Fibroblast of skin of abdomen (primary cell): ENCODE measurements at regions not wholly inside any gene's neighbourhood (a gene's known extent, or its start where the extent isn't known, plus 50 kb on each side); places are given as distances from the start of the nearest gene placed in this dataset.
A peak's percentile ranks its signal among the peaks of the same experiment; 100 is the strongest.
"Not testable (repeated sequence)": the region's sequence is repeated elsewhere in the genome, so short reads cannot be mapped to it uniquely, and the experiment has no call there.

Experiments used
- DNase-seq: peaks from one replicate; pipeline ENCODE4 v3.0.0-alpha.2; 2013

DNA sequence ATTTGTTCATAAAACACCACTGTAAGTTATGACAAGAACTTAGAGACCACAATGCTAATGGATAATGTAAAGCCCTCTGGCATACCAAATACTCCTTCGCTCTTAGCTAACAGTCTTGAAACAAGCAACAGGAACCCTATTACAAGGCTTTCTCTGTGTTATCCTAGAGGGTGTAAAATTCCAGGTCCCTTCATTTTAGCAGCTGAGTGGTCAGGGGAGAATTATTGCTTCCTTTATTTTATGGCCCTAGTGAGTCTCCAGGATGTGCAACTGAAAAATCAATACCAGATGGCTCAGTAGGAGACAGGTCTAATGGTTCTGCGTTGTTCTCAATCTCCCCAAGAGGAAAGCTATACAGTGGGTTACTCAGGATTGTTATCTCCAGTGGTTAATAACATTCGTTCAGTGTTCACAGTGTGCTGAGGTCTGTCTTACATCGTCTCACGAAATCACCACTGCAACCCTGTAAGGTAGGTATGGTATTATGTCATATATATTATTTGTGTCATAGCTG is 172.7 kb upstream of the CNOT2 start:
- DNase-seq = peak; percentile 98

DNA sequence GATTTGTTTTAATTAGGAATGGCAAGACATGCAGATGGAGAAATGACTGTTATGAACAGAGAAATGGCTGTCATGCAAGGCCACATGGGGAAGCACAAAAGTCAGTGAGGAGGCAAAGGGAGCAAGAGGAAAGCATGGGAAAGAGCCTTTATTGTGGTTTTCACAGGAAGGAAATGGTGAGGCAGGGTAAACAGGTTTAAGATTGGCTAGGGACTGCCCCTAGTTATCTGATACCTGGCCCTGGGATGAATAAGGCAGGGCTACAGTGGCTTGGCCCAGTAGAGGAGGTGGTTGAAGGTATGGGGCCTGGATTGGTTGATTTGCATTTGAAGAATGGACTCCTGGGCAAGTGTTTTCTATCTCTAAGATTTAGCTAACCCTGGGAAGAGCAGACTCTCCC is 168.7 kb upstream of the CNOT2 start:
- no peak for DNase-seq

DNA sequence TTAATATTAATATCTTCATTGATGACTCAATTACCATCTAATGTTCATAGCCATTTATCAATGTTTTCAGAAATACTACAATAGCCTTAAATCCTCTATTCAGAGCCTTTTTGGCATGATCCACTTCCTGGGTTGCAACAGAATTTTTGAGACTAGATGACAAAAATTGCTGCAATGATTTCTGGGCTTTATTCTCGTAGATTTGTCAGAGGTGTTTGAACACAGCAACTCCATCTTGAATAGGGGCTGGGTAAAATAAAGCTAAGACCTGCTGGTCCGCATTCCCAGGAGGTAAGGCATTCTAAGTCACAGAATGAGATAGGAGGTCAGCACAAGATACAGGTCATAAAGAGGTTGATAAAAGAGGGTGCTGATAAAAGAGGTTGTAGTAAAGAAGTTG is 165.8 kb upstream of the CNOT2 start:
- DNase-seq = no peak

DNA sequence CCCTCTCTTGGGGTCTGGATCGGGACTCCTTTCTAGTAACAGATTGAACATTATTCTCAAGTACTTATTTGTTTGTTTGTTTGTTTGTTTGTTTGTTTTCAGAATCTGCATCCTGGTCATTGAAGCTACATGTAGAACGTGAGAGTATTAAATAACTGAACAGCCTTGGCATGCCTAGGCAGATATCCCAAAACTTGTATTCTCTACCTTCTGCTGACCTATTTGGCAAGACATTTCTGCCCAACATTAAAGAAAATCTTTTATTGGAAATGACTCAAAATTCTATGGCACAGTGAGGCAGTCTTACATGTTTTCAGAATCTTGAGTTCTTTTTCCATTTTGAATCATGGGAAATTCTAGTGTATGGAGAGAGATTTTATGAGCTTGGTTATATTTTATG is 165.1 kb upstream of the CNOT2 start:
- no peak for DNase-seq

DNA sequence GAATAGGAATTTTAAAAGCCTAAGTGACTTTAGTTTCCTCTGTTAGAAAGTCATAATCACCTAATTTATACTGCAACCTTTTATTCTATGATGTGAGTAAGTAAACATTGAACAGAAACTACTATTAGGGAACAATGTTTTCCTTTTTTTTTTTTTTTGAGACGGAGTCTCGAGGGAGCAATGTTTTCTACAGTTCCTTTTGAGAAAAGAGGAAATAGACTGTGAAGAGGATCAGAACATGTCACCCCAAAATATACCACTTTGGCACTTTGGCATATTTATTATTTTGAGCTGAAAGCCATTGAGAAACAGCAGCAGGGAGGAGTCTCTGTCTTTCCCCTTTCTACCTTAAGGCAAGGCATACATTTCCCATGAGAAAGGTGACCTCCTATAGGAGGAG is 162.7 kb upstream of the CNOT2 start:
- no peak for DNase-seq

DNA sequence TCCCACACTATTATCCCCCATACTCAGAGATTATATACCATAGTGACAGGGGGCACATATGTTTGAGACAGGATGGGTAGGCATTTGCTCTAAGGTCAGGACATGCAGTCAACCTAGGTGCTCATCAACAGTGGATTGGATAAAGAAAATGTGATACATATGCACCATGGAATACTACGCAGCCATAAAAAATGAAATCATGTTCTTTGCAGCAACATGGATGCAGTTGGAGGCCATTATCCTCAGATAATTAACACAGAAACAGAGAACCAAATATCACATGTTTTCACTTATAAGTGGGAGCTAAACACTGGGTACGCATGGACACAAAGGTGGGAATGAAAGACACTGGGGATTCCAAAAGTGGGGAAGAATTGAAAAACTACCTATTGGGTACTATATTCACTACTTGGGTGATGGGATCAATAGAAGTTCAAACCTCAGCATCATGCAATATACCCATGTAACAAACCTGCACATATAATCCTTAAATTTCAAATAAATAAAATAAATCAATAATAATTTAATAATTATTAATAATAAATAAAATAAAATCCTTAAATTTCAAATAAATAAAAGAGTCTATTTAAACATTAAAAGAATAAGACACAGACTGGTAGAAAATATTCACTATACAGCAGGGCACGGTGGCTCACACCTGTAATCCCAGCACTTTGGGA is 160.1 kb upstream of the CNOT2 start:
- no peak for DNase-seq

DNA sequence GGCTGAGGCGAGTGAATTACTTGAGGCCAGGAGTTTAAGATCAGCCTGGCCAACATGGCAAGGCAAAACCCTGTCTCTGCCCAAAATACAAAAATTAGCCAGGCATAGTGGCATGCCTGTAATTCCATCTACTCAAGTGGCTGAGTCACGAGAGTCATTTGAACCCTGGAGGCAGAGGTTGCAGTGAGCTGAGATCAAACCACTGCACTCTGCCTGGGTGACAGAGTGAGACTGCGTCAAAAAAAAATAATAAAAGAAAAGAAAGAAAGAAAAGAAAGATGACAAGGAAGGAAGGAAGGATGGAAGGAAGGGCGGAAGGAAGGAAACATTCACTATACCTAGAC is 159.6 kb upstream of the CNOT2 start:
- DNase-seq = no peak

DNA sequence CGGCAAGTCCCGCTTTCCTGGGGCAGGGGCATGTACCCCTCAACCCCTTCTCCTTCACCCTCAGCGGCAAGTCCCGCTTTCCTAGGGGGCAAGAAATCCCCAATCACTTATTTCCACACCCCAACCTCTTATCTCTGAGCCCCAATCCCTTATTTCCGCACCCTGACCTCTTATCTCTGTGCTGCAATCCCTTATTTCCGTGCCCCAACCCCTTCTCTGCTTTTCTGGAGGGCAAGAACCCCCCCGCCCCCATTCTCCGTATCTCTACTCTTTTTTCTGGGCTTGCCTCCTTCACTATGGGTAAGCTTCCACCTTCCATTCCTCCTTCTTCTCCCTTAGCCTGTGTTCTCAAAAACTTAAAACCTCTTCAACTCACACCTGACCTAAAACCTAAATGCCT is 156.9 kb upstream of the CNOT2 start:
- not testable (repeated sequence) for DNase-seq

DNA sequence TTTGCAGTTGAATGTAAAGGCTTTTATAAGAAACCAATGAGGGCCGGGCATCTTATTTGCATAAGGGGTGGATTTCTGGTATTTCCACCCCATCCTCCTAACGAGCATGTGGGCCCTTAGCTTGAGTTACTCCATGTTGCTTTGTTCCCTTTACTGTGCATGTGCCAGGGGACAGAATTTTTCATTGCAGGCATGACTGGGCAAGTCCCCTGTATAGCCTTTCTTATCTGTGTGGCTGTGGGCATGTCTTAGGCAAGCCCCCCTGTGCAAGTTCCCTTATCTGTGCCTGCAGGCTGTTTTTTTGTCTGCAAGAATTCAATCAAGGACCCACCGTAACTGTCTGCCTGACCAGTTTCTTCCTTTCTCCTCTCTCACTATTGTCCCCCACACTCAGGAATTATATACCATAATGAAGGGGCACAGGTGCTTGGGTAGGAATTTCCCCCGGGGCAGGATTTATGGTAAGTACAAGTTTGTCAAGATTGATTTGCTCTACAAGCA is 152.2 kb upstream of the CNOT2 start:
- DNase-seq = no peak

DNA sequence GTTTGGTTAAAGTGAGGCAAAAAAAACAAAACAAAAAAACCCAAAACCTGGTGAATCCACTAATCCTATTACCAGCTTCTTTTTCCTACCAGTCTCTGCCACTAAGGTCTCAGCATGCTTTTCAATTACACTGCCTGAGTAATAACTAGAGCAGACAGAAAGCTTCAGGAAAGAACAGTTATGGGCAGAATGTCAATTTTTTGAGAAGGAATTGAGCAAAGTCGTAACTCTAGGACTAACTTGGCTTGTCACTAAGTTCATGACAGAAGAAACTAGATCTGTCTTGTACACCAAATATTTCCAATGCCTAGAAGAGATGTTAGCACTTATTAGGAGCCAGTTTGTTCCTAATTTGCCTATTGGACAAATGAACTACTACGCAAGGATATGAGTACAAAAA is 148.8 kb upstream of the CNOT2 start:
- peak; percentile 6 for DNase-seq

DNA sequence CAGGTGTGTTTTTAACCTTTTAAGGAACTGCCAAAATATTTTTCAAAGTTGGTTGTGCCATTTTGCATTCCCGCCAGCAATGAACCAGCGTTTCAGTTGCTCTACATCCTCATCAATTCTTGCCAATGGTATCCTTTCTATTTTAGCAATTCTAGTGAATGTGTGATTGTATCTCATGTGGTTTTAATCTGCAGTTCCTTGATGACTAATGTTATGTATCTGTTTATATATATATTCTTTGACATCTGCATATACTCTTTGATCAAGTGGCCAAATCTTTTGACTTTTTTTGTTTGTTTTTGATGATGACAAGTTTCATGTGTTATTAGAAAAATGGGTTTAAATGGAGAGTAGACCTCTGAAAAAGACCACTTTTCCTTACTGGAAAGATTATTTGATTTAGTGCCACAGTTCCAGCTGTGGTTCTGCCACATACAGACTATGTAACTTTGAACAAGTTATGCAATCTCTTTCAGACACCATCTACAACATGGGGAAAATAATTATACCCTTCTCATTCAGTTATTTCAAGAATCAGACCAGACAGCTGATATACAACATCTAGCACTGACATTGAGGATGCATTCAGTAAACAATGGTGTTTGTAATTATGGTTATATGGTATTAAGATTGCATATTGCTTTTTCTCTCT is 146.3 kb upstream of the CNOT2 start:
- peak; percentile 26 for DNase-seq

DNA sequence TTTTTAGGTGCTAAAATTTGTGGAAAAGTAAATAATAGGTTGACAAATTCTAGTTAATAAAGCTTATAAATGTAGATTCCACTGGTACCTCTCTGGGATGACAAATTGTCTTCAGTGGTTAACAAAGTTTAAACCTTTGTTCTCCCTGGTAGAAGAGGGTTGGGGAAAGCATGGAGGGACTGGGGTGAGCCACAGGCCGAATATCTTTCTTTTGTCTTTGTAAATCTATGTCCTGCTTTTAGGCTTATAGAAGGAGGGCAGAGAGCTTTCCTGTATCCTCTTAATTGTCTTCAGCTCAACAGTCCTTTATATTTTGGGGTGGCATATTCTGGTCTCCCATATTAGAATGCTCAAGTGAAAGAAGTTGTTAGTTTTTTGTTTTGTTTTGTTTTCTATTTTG is 142.2 kb upstream of the CNOT2 start:
- DNase-seq = no peak

DNA sequence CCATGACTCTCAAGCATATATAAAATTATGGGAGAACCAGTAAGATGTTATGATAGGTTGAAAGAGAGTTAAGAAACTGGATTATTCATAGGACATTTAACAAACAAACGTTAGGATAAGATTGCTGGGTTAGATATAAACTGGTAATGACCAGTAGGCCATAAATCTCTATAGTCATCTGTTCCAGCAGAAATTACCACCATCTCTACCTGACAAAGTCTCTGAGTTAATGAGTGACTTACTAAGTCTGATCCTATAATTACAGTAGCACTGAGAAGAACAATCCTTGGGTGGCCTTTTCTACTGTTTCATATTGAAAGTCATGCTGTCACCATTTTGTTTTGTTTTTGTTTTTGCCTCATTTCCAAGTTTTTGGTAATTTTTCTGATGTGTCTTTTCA is 136.9 kb upstream of the CNOT2 start:
- no peak for DNase-seq

DNA sequence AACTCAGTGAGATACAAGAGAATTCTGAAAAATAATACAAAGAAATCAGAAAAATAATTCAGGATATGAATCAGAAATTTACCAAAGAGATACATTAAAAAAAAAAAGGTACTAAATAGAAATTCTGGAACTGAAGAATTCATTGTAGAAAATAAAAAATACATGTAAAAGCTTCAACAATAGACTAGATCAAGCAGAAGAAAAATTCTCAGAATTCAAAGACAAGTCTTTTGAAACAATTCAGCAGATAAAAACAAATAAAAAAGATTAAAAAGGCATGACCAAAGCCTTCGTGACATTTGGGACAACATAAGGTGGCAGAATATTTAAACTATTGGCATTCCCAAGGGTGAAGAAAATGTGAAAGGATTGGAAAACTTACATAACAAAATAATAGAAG is 133.1 kb upstream of the CNOT2 start:
- DNase-seq = no peak

DNA sequence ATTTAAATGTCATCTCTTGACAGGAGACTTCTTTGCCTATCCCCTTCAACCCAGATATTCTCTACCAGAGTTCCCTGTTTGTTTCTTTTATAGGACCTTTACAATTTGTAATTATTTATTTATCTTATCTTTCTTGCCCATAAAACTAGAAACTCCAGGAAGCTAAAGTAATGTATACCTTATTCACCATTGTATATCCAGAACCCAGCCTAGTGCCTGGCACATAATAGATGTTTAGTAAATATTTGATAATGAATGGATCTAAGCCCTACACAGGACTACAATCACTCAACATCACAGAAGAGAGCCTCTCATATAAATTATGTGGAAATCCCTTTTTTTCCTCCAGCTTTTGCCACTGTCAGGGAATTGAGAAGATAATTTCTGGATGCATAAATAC is 125.6 kb upstream of the CNOT2 start:
- no peak for DNase-seq

DNA sequence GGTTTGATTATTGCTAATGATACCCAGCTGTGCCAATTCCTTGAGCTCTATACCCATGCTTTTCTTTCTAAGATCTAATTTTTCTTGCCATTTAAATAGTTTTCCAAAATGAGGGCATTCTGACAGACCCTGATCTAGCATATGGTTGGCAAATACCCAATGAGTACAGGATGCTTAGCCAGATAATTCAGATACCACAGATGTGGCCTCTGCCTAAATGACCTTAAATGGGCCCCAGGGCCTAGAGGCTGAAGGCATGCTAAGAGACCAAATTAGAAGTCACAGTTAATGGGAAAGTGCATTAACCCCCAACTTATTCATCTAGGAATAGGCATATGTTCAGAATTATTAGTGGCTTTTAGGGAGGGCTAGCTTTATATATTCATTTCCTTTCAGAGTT is 122.3 kb upstream of the CNOT2 start:
- DNase-seq = no peak

DNA sequence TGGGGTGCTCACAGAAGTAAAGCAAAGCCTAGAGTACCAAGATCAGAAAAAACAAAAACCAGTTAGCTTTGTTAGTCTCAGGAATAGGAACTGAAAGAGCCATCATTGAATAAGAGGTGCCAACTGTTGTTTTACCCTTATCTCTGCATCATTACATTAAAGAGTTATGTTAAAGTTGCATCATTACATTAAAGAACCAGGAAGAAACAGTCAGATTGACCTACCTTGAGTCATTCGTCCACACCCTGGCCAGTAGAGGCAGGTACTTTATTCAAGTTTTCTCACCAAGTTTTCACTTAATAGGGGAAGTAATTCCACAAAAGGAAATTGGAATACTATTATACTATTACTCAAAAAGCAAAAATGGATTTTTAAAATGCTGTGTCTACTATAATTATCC is 121.7 kb upstream of the CNOT2 start:
- DNase-seq = no peak

DNA sequence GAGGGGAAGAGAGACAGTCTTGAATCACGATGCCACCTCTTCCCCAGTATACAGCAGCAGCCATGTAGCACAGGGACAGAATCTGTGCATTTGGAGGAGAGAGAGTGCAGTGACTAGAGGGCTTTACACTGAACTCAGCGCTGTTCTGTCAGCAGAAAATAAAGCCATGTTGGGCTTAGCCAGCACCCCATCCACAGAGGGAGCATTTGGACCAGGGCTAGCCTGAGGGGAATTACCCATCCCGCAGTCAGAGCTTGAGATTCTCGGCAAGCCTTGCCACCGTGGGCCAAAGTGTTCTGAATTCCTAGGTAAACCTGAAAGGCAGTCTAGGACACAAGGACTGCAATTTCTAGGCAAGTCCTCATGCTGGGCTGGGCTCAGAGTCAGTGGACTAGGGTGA is 120.4 kb upstream of the CNOT2 start:
- DNase-seq = no peak

DNA sequence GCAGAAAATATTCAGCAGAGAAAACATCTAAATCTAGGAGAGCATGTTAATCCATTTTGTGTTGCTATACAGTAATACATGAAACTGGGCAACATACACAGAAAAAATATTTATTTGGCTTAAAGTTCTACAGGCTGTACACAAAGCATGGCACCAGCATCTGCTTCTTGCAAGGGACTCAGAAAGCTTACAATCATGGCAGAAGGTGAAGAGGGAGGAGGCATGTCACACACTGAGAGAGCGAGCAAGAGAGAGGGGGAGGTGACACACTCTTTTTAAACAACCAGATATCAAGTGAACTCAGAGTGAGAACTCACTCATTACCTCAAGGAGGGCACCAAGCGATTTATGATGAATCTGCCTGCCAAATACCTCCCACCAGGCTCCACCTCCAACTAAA is 94.2 kb upstream of the CNOT2 start:
- DNase-seq = no peak

DNA sequence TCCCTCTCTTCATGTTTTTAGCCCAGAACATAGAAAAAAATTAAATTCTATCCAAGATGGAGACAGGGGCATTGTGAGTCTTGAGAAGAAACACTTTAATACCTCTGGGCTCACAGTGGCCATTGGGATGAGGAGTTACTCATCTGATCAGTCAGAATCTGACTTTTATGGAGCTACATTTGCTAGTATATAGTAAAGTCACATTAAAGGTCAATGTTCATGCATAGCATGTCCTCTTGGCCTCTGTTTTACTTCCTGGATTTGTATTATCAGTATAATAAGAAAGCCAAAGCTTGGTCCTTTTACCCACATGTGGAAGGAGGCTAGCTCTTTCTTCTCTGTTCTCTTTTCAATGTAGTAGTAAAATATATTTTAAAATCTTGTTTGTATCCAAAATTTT is 93.6 kb upstream of the CNOT2 start:
- no peak for DNase-seq

DNA sequence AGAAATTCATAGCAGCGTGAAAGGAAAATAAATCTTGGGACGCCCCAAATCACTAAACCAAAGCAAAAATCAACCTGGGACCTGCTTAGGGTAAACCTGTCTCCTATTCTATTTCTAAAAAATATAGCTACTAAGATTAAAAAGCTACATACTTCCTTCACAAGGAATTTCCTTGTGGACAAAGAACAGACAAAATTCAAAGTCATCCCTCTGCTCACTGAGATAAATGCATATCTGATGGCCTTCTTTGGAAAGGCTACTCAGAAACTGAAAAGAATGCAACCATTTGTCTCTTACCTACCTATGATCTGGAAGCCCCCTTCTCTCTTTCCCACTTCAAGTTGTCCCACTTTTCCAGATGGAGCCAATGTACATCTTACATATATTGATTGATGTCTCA is 93.0 kb upstream of the CNOT2 start:
- no peak for DNase-seq

DNA sequence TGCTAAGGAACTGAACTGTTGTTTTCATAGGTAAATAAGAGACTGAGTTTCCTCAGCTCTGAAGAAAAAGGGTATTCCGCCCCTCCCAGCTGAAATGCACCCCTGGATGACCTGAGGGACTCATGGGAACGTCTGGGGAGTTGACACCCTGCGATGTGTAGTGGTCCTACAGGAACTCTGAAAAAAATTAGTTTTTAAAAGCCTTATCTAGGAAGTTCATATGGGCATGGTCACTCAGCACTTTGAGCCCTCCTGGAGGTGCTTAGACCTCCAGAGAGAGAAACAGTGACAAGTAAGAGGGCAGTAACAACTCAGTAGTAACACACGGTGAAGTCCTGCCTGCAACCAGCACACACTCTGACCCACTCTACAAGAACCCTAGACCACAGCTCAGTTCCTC is 91.2 kb upstream of the CNOT2 start:
- DNase-seq = no peak

DNA sequence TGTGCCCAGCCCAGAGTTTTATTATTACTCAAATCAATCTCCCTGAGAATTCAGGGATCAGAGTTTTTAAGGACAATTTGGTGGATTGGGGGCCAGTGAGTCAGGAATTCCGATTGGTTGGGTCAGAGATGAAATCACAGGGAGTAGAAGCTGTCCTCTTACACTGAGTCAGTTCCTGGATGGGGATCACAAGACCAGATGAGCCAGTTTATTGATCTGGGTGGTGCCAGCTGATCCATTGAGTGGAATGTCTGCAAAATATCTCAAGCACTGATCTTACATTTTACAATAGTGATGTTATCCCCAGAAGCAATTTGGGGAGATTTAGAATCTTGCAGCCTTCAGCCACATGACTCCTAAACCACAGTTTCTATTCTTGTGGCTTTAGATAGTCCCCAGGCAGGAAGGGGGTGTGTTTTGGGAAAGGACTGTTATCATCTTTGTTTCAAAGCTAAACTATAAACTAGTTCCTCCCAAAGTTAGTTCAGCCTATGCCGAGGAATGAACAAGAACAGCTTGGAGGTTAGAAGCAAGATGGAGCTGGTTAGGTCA is 89.1 kb upstream of the CNOT2 start:
- DNase-seq = no peak

DNA sequence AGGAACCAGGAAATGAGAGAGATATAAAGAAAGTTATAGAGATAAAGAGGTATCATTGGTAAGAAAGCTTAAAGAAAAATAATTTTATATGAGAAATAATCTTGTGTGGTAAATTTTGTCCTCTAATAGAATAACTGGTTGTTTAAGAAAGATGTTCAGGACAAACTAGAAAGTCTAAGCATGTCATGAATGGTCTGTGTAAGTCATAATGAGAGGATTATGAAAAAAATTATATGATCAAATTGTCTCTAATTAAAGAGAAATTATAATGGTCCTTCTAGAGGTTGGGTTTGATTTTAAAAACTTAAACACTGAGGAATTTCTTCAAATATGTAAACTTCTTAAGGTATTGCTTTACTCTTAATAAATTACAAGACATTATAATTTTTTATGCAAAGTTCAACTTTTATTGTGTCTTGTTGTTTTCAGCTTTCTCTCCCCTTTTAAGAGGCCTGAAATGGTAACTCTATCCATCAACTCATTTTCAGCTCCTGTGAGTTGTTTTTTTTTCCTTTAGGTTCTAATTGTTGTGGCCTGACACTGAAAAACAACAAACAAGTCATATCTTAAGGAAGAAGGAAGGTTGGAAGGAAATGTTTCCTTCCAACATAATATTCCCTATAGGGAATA is 88.2 kb upstream of the CNOT2 start:
- no peak for DNase-seq
